Mesenchymal stem cell (in vitro differentiated cells and primary cell): ENCODE measurements at regions not wholly inside any gene's neighbourhood (a gene's known extent, or its start where the extent isn't known, plus 50 kb on each side); places are given as distances from the start of the nearest gene placed in this dataset.

Source experiments
- DNase-seq: peaks from one replicate; pipeline ENCODE4 v3.0.0-alpha.2; 2013
- H2AFZ ChIP-seq: one replicate; pipeline ENCODE4 v1.6.1; 2013; ENCODE audit warnings: low read depth, mild to moderate bottlenecking, control low read depth, inconsistent platforms, low read length, moderate library complexity
- H2AK5ac ChIP-seq: 2 replicates; pipeline ENCODE4 v1.6.1; 2013; ENCODE audit warnings: low read length, moderate library complexity, mild to moderate bottlenecking, inconsistent platforms; ENCODE audit not compliant: severe bottlenecking
- H2BK120ac ChIP-seq: one replicate; pipeline ENCODE4 v1.6.1; 2013; ENCODE audit warnings: low read depth, mild to moderate bottlenecking, inconsistent platforms, low read length, moderate library complexity
- H2BK12ac ChIP-seq, 2 experiments: one replicate each; pipeline ENCODE4 v1.6.1; 2013; ENCODE audit warnings: inconsistent platforms in 2 of 2, low read length in 2 of 2, mild to moderate bottlenecking in 2 of 2, moderate library complexity in 2 of 2, control low read depth in 1 of 2
- H2BK15ac ChIP-seq: one replicate; pipeline ENCODE4 v1.6.1; 2013; ENCODE audit warnings: mild to moderate bottlenecking, low read depth, inconsistent platforms; ENCODE audit not compliant: poor library complexity, severe bottlenecking
- H2BK5ac ChIP-seq: 2 replicates; pipeline ENCODE4 v1.6.1; 2013; ENCODE audit warnings: low read depth, mild to moderate bottlenecking, low read length, control low read depth, inconsistent platforms; ENCODE audit not compliant: poor library complexity, severe bottlenecking
- H3K14ac ChIP-seq, 2 experiments: one replicate each; pipeline ENCODE4 v1.6.1; 2013; ENCODE audit warnings: inconsistent platforms in 2 of 2, low read length in 2 of 2, control low read depth in 1 of 2, mild to moderate bottlenecking in 1 of 2, moderate library complexity in 1 of 2
- H3K18ac ChIP-seq, 2 experiments: one replicate each; pipeline ENCODE4 v1.6.1; 2013; ENCODE audit warnings: inconsistent platforms in 2 of 2, low read length in 2 of 2, control low read depth in 1 of 2, low read depth in 1 of 2, mild to moderate bottlenecking in 1 of 2
- H3K23ac ChIP-seq, 2 experiments: one replicate each; pipeline ENCODE4 v1.6.1; 2013; ENCODE audit warnings: inconsistent platforms in 2 of 2, low read length in 2 of 2, mild to moderate bottlenecking in 2 of 2, moderate library complexity in 2 of 2, control low read depth in 1 of 2
- H3K27ac ChIP-seq: 2 replicates; pipeline ENCODE4 v1.5.1; 2013; ENCODE audit warnings: mild to moderate bottlenecking, moderate library complexity, low read length, control low read depth, inconsistent platforms; ENCODE audit not compliant: poor library complexity, severe bottlenecking
- H3K27me3 ChIP-seq, 2 experiments: 2 replicates each; pipeline versions ENCODE4 v1.6.1 to v1.7.0; 2013; ENCODE audit warnings: low read length in 2 of 2, mild to moderate bottlenecking in 2 of 2, moderate library complexity in 2 of 2, control low read depth in 1 of 2, inconsistent platforms in 1 of 2; ENCODE audit not compliant: control insufficient read depth in 1 of 2, insufficient read depth in 1 of 2
- H3K36me3 ChIP-seq, 2 experiments: 2 replicates each; pipeline versions ENCODE4 v1.6.1 to v1.7.0; 2013; ENCODE audit warnings: low read length in 2 of 2, control low read depth in 1 of 2, inconsistent platforms in 1 of 2, low read depth in 1 of 2, mild to moderate bottlenecking in 1 of 2; ENCODE audit not compliant: insufficient read depth in 2 of 2, control insufficient read depth in 1 of 2
- H3K4ac ChIP-seq, 2 experiments: one replicate each; pipeline ENCODE4 v1.6.1; 2013; ENCODE audit warnings: inconsistent platforms in 2 of 2, low read length in 2 of 2, mild to moderate bottlenecking in 2 of 2, moderate library complexity in 2 of 2, control low read depth in 1 of 2, low read depth in 1 of 2
- H3K4me1 ChIP-seq: 2 replicates; pipeline ENCODE4 v1.6.1; 2013; ENCODE audit warnings: low read depth, low read length, control low read depth; ENCODE audit not compliant: control insufficient read depth, insufficient read depth
- H3K4me2 ChIP-seq: 2 replicates; pipeline ENCODE4 v1.6.1; 2013; ENCODE audit warnings: low read length, mild to moderate bottlenecking, inconsistent platforms; ENCODE audit not compliant: poor library complexity, severe bottlenecking
- H3K4me3 ChIP-seq, 2 experiments: 2 replicates each; pipeline versions ENCODE4 v1.5.1 to v1.7.0; 2013; ENCODE audit warnings: low read length in 2 of 2, mild to moderate bottlenecking in 2 of 2, control low read depth in 1 of 2, low read depth in 1 of 2; ENCODE audit not compliant: insufficient read depth in 1 of 2
- H3K79me1 ChIP-seq: replicated peaks from 2 replicates; pipeline ENCODE4 v1.6.1; 2013; ENCODE audit warnings: mild to moderate bottlenecking, control low read depth, low read length, inconsistent platforms; ENCODE audit not compliant: poor library complexity, severe bottlenecking
- H3K9ac ChIP-seq: 2 replicates; pipeline ENCODE4 v1.7.0; 2013; ENCODE audit warnings: mild to moderate bottlenecking, low read length, moderate library complexity
- H3K9me3 ChIP-seq: 2 replicates; pipeline ENCODE4 v1.7.0; 2013; ENCODE audit warnings: mild to moderate bottlenecking, low read length; ENCODE audit not compliant: control insufficient read depth
- H4K8ac ChIP-seq: one replicate; pipeline ENCODE4 v1.6.1; 2013; ENCODE audit warnings: inconsistent platforms, mild to moderate bottlenecking, low read length, moderate library complexity
- H4K91ac ChIP-seq: one replicate; pipeline ENCODE4 v1.6.1; 2013; ENCODE audit warnings: mild to moderate bottlenecking, low read length, inconsistent platforms
- WGBS: methylation state at CpG from one replicate; pipeline ENCODE4 v1.1.7; 2013; ENCODE audit warnings: mixed read lengths; 5-methylcytosine and 5-hydroxymethylcytosine counted together

GRCh38 chr14:51547701-51548100 lies 104.0 kb upstream of the FRMD6 start:
- WGBS, result no CpG with 5 or more reads among the region's 2 CpGs
- H2AFZ ChIP-seq, result no peak overlapping the region
- no peak overlapping the region for H3K18ac ChIP-seq
- H2BK12ac ChIP-seq, result no peak overlapping the region
- peaks cover 8% of the 10 kb centered on the region for H3K79me1 ChIP-seq
- no peak overlapping the region for H4K91ac ChIP-seq
- no peak overlapping the region for H3K23ac ChIP-seq
- H3K9ac ChIP-seq, result peak overlapping the region; percentile 61
- H3K36me3 ChIP-seq, result no peaks in the 10 kb centered on the region
- H3K27ac ChIP-seq, result peak overlapping the region; percentile 91
- H3K4ac ChIP-seq, result no peak overlapping the region
- H2BK5ac ChIP-seq, result no peak overlapping the region
- H3K14ac ChIP-seq, result no peak overlapping the region
- peaks cover 3% of the 10 kb centered on the region for H3K4me1 ChIP-seq
- no peak for DNase-seq
- H2BK120ac ChIP-seq, result no peak overlapping the region
- H2AK5ac ChIP-seq, result no peak overlapping the region
- H3K9me3 ChIP-seq, result no peaks in the 10 kb centered on the region
- H3K4me3 ChIP-seq, result no peak overlapping the region
- H4K8ac ChIP-seq, result no peak overlapping the region
- no peak overlapping the region for H3K4me2 ChIP-seq
- H3K27me3 ChIP-seq, result no peaks in the 10 kb centered on the region
- H2BK15ac ChIP-seq, result no peak overlapping the region

- Histone ChIP-seq H3K9me3 (no peaks in the 10 kb centered on the region), H4K8ac (no peak overlapping the region), H3K18ac (peak overlapping the region; percentile 57 to 94), H3K4ac (no peak overlapping the region), H2AFZ (no peak overlapping the region), H3K9ac (no peak overlapping the region), H3K36me3 (no peaks in the 10 kb centered on the region), H3K4me1 (peaks cover 4% of the 10 kb centered on the region), H2BK120ac (no peak overlapping the region), H2BK5ac (no peak overlapping the region), H3K4me3 (no peak overlapping the region), H2BK12ac (no peak overlapping the region), H2AK5ac (peak overlapping the region; percentile 78), H2BK15ac (no peak overlapping the region), H3K79me1 (peaks cover 8% of the 10 kb centered on the region), H3K23ac (no peak overlapping the region), H3K4me2 (no peak overlapping the region), H3K14ac (no peak overlapping the region), H3K27ac (peak overlapping the region; percentile 91), H4K91ac (no peak overlapping the region), H3K27me3 (no peaks in the 10 kb centered on the region)
- peak; percentile 48 for DNase-seq
- WGBS, result 57% methylated on average over 3 of the region's 4 CpGs
Observed at GRCh38 chr14:51548187-51548586, 103.5 kb upstream of the FRMD6 start.

- H4K91ac ChIP-seq, result peak overlapping the region; percentile 61
Observed at GRCh38 chr14:51550636-51551035, 101.1 kb upstream of the FRMD6 start.

GRCh38 chr14:51552275-51552674 lies 99.4 kb upstream of the FRMD6 start:
- Histone ChIP-seq H3K4ac (peak overlapping the region in 1 of 2 experiments; percentile 22), H3K79me1 (peaks cover 9% of the 10 kb centered on the region), H3K14ac (no peak overlapping the region), H2BK5ac (no peak overlapping the region), H2AK5ac (peak overlapping the region; percentile 43), H2AFZ (no peak overlapping the region), H4K91ac (peak overlapping the region; percentile 65), H2BK15ac (no peak overlapping the region), H3K9me3 (no peaks in the 10 kb centered on the region), H4K8ac (peak overlapping the region; percentile 61), H3K18ac (peak overlapping the region; percentile 61), H3K36me3 (no peaks in the 10 kb centered on the region), H3K4me2 (no peak overlapping the region), H3K23ac (no peak overlapping the region), H2BK120ac (no peak overlapping the region), H3K4me1 (peaks cover 5% of the 10 kb centered on the region), H3K27me3 (no peaks in the 10 kb centered on the region), H3K4me3 (no peak overlapping the region), H3K9ac (no peak overlapping the region), H3K27ac (no peak overlapping the region), H2BK12ac (peak overlapping the region in 1 of 2 experiments; percentile 8)
- 94% methylated on average over 7 of the region's 7 CpGs for WGBS
- no peak for DNase-seq

More at GRCh38 chr14:51550636-51551035, 101.1 kb upstream of the FRMD6 start:
- Histone ChIP-seq H3K4me3 (no peak overlapping the region), H3K9me3 (no peaks in the 10 kb centered on the region), H3K27me3 (no peaks in the 10 kb centered on the region), H3K14ac (no peak overlapping the region), H3K4me2 (peak overlapping the region; percentile 2), H2BK12ac (peak overlapping the region; percentile 64 to 89), H2BK5ac (no peak overlapping the region), H2AK5ac (peak overlapping the region; percentile 93), H2AFZ (no peak overlapping the region), H3K36me3 (no peaks in the 10 kb centered on the region), H3K4ac (no peak overlapping the region), H3K79me1 (peaks cover 9% of the 10 kb centered on the region), H4K8ac (peak overlapping the region; percentile 54), H3K4me1 (peaks cover 5% of the 10 kb centered on the region), H3K27ac (no peak overlapping the region), H3K9ac (no peak overlapping the region), H3K18ac (peak overlapping the region; percentile 14 to 79), H3K23ac (peak overlapping the region in 1 of 2 experiments; percentile 9), H2BK15ac (peak overlapping the region; percentile 69), H2BK120ac (peak overlapping the region; percentile 34)
- DNase-seq, result no peak
- 98% methylated on average over 4 of the region's 5 CpGs for WGBS
